ENCODE measurements at regions not wholly inside any gene's neighbourhood (a gene's known extent, or its start where the extent isn't known, plus 50 kb on each side); places are given as distances from the start of the nearest gene placed in this dataset.

DNA sequence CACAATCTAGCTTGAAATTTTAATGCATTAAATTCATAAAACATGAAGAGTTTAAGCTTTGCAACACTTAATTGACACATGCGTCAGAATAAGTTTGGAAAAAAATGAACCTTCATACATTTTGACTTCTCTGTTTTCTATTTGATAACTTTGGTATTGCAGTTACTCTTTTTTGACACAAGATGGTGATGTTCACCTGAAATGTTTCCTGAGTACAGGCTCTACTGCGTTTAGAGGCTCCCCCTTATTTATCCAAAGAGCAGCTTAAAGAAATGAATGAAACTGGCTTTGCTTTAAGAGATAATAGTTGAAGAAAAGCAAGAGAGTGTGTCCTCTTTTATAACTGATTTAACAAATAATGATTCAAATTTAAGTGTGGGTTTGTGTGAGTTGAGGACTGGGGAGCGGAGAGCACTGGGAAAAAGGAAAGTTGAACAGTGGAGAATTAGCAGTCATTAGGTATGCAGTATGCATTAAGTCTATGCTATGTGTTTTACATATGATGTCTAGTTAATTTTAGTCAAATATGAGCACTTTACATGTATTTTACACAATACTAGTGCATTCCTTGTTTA is 180.6 kb upstream of the NUDT6 start:
- Histone ChIP-seq H3K36me3 (ENCODE audit: control insufficient read depth in 4 of 4, insufficient read depth in 4 of 4, low read length in 3 of 4) (peaks cover 0 to 11% (median 5%) of the 10 kb centered on the region in 4 experiments), H3K9me3 (ENCODE audit: control extremely low read depth in 1 of 5, control insufficient read depth in 4 of 5, insufficient read depth in 2 of 5, low read depth in 1 of 5, low read length in 4 of 5) (no peaks in the 10 kb centered on the region), H3K27ac (ENCODE audit: insufficient read depth in 1 of 2, low read depth in 1 of 2, low read length in 2 of 2, poor library complexity in 1 of 2, severe bottlenecking in 2 of 2) (no peak overlapping the region), H3K27me3 (replicated peaks in 2 of 5; ENCODE audit: control insufficient read depth in 4 of 5, insufficient read depth in 5 of 5, low read length in 4 of 5) (no peaks in the 10 kb centered on the region), H3K4me3 (ENCODE audit: control insufficient read depth in 1 of 7, extremely low read depth in 1 of 7, insufficient read depth in 4 of 7, low read depth in 2 of 7, low read length in 6 of 7) (no peak overlapping the region), H3K4me1 (ENCODE audit: control extremely low read depth in 1 of 4, control insufficient read depth in 4 of 4, insufficient read depth in 4 of 4, low read length in 3 of 4) (peaks cover 0 to 16% (median 1%) of the 10 kb centered on the region in 4 experiments)
- peak; percentile 53 to 78 (median 72) for DNase-seq
- POLR2A ChIA-PET = no interaction called here
- 100% methylated on average over 1 of the region's 3 CpGs for WGBS (ENCODE audit: insufficient coverage)
- CTCF ChIA-PET = interaction anchor here (0.6 to 2.4 kb wide), 13 partner anchors 8 to 1216 kb away, joined by 3 to 13 read pairs (median 4); no protein-coding TSS in a partner anchor

GRCh38 chr4:123104310-123105025 is 182.1 kb upstream of the NUDT6 start:
- ChIA-PET POLR2A (no interaction called here), CTCF (interaction anchor here (0.8 to 1.1 kb wide), 2 partner anchors 14 to 245 kb away, joined by 3 read pairs; no protein-coding TSS in a partner anchor)
- Histone ChIP-seq H3K27me3 (replicated peaks in 2 of 5; ENCODE audit: control insufficient read depth in 4 of 5, insufficient read depth in 5 of 5, low read length in 4 of 5) (no peaks in the 10 kb centered on the region), H3K4me3 (ENCODE audit: control insufficient read depth in 1 of 7, extremely low read depth in 1 of 7, insufficient read depth in 4 of 7, low read depth in 2 of 7, low read length in 6 of 7) (no peak overlapping the region), H3K36me3 (ENCODE audit: control insufficient read depth in 4 of 4, insufficient read depth in 4 of 4, low read length in 3 of 4) (peaks cover 0 to 11% (median 5%) of the 10 kb centered on the region in 4 experiments), H3K9me3 (ENCODE audit: control extremely low read depth in 1 of 5, control insufficient read depth in 4 of 5, insufficient read depth in 2 of 5, low read depth in 1 of 5, low read length in 4 of 5) (no peaks in the 10 kb centered on the region), H3K4me1 (ENCODE audit: control extremely low read depth in 1 of 4, control insufficient read depth in 4 of 4, insufficient read depth in 4 of 4, low read length in 3 of 4) (peaks cover 0 to 16% (median 1%) of the 10 kb centered on the region in 4 experiments), H3K27ac (ENCODE audit: insufficient read depth in 1 of 2, low read depth in 1 of 2, low read length in 2 of 2, poor library complexity in 1 of 2, severe bottlenecking in 2 of 2) (no peak overlapping the region)
- WGBS (ENCODE audit: insufficient coverage) = 100% methylated on average over 1 of the region's 3 CpGs
- no peak for DNase-seq

DNA sequence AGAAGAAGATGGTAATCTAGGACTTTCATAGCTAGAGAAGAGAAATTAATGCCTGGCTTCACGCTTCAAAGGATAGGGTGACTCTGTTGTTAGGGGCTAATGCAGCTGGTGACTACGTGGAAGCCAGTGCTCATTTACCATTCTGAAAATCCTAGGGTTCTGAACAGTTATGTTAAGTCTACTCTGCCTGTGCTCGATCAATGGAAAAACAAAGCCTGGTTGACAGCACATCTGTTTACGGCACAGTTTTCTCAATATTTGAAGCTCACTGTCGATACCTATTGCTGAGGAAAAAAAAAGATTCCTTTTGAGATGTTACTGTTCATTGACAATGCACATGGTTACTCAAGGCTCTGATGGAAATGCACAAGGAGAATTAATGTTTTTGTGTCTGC is 182.6 kb upstream of the NUDT6 start:
- WGBS (ENCODE audit: insufficient coverage) = 84% methylated on average over 5 of the region's 5 CpGs
- DNase-seq = no peak
- Histone ChIP-seq H3K27me3 (replicated peaks in 2 of 5; ENCODE audit: control insufficient read depth in 4 of 5, insufficient read depth in 5 of 5, low read length in 4 of 5) (no peaks in the 10 kb centered on the region), H3K4me3 (ENCODE audit: control insufficient read depth in 1 of 7, extremely low read depth in 1 of 7, insufficient read depth in 4 of 7, low read depth in 2 of 7, low read length in 6 of 7) (no peak overlapping the region), H3K4me1 (ENCODE audit: control extremely low read depth in 1 of 4, control insufficient read depth in 4 of 4, insufficient read depth in 4 of 4, low read length in 3 of 4) (peaks cover 0 to 16% (median 1%) of the 10 kb centered on the region in 4 experiments), H3K27ac (ENCODE audit: insufficient read depth in 1 of 2, low read depth in 1 of 2, low read length in 2 of 2, poor library complexity in 1 of 2, severe bottlenecking in 2 of 2) (no peak overlapping the region), H3K36me3 (ENCODE audit: control insufficient read depth in 4 of 4, insufficient read depth in 4 of 4, low read length in 3 of 4) (peaks cover 0 to 11% (median 5%) of the 10 kb centered on the region in 4 experiments), H3K9me3 (ENCODE audit: control extremely low read depth in 1 of 5, control insufficient read depth in 4 of 5, insufficient read depth in 2 of 5, low read depth in 1 of 5, low read length in 4 of 5) (no peaks in the 10 kb centered on the region)
- CTCF ChIA-PET = interaction anchor here (0.8 to 1.2 kb wide), 3 partner anchors 14 to 1159 kb away, joined by 3 read pairs; no protein-coding TSS in a partner anchor
- POLR2A ChIA-PET = no interaction called here

DNA sequence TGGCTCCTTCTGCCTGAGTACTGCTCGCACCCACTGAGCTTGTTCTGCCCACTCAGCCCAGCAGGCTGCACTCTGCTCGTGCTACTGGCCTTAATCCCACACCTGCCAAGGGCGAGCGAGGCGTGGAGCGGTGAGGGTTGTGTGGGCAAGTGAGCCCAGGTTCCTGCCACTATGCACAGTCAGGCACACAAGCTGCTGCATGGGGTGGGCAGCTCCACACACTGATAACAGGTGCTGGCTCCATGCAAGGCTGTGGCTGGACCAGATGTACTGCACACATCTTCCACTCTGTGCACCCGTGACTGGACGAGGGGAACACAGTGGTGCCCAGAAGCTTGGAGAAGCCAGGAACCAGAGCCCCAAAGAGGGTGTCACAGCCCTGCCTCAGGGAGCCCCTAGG is 184.3 kb upstream of the NUDT6 start:
- 98% methylated on average over 8 of the region's 8 CpGs for WGBS (ENCODE audit: insufficient coverage)
- peaks cover 0 to 10% (median under 1%) of the 10 kb centered on the region in 4 experiments for H3K4me1 ChIP-seq (ENCODE audit: control extremely low read depth in 1 of 4, control insufficient read depth in 4 of 4, insufficient read depth in 4 of 4, low read length in 3 of 4)
- H3K4me3 ChIP-seq (ENCODE audit: control insufficient read depth in 1 of 7, extremely low read depth in 1 of 7, insufficient read depth in 4 of 7, low read depth in 2 of 7, low read length in 6 of 7) = no peak overlapping the region
- peaks cover 0 to 11% (median 5%) of the 10 kb centered on the region in 4 experiments for H3K36me3 ChIP-seq (ENCODE audit: control insufficient read depth in 4 of 4, insufficient read depth in 4 of 4, low read length in 3 of 4)
- ChIA-PET POLR2A (no interaction called here), CTCF (interaction anchor here (0.8 to 2.2 kb wide), 6 partner anchors 9 to 1006 kb away, joined by 3 to 8 read pairs (median 4); no protein-coding TSS in a partner anchor)
- H3K27me3 ChIP-seq (replicated peaks in 2 of 5; ENCODE audit: control insufficient read depth in 4 of 5, insufficient read depth in 5 of 5, low read length in 4 of 5) = no peaks in the 10 kb centered on the region
- H3K9me3 ChIP-seq (ENCODE audit: control extremely low read depth in 1 of 5, control insufficient read depth in 4 of 5, insufficient read depth in 2 of 5, low read depth in 1 of 5, low read length in 4 of 5) = no peaks in the 10 kb centered on the region
- no peak overlapping the region for H3K27ac ChIP-seq (ENCODE audit: insufficient read depth in 1 of 2, low read depth in 1 of 2, low read length in 2 of 2, poor library complexity in 1 of 2, severe bottlenecking in 2 of 2)
- DNase-seq = no peak

GRCh38 chr4:123107444-123108252 is 185.3 kb upstream of the NUDT6 start:
- DNase-seq = no peak
- 98% methylated on average over 12 of the region's 16 CpGs for WGBS (ENCODE audit: insufficient coverage)
- Histone ChIP-seq H3K9me3 (ENCODE audit: control extremely low read depth in 1 of 5, control insufficient read depth in 4 of 5, insufficient read depth in 2 of 5, low read depth in 1 of 5, low read length in 4 of 5) (no peaks in the 10 kb centered on the region), H3K36me3 (ENCODE audit: control insufficient read depth in 4 of 4, insufficient read depth in 4 of 4, low read length in 3 of 4) (peaks cover 0 to 11% (median 5%) of the 10 kb centered on the region in 4 experiments), H3K27me3 (replicated peaks in 2 of 5; ENCODE audit: control insufficient read depth in 4 of 5, insufficient read depth in 5 of 5, low read length in 4 of 5) (no peaks in the 10 kb centered on the region), H3K4me3 (ENCODE audit: control insufficient read depth in 1 of 7, extremely low read depth in 1 of 7, insufficient read depth in 4 of 7, low read depth in 2 of 7, low read length in 6 of 7) (no peak overlapping the region), H3K27ac (ENCODE audit: insufficient read depth in 1 of 2, low read depth in 1 of 2, low read length in 2 of 2, poor library complexity in 1 of 2, severe bottlenecking in 2 of 2) (no peak overlapping the region), H3K4me1 (ENCODE audit: control extremely low read depth in 1 of 4, control insufficient read depth in 4 of 4, insufficient read depth in 4 of 4, low read length in 3 of 4) (peaks cover 0 to 3% (median 0%) of the 10 kb centered on the region in 4 experiments)
- ChIA-PET POLR2A (no interaction called here), CTCF (interaction anchor here (0.8 to 2.2 kb wide), 3 partner anchors 20 to 1005 kb away, joined by 3 to 8 read pairs (median 5); no protein-coding TSS in a partner anchor)

DNA sequence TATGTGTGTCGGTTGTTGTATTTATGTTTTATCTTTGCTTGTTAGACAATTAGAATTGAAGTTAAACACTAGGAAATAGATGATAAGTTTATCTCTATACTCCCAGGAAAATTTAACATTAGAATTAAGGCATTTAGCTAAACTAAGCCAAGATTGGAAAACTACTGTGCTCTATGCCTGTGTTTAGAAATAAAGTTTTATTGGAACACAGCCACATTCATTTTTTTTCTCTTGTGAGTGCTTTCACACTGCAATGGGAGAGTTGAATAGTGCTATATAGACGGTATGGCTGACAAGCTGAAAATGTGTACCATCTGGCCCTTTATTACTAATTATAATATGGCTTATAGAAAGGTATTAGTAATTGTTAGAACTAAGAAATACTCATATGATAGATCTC is 186.7 kb upstream of the NUDT6 start:
- DNase-seq = no peak
- no CpG with 5 or more reads among the region's 2 CpGs for WGBS (ENCODE audit: insufficient coverage)
- peaks cover 0 to 11% (median 3%) of the 10 kb centered on the region in 5 experiments for H3K9me3 ChIP-seq (ENCODE audit: control extremely low read depth in 1 of 5, control insufficient read depth in 4 of 5, insufficient read depth in 2 of 5, low read depth in 1 of 5, low read length in 4 of 5)
- CTCF ChIA-PET = no interaction called here
- H3K4me3 ChIP-seq (ENCODE audit: control insufficient read depth in 1 of 7, extremely low read depth in 1 of 7, insufficient read depth in 4 of 7, low read depth in 2 of 7, low read length in 6 of 7) = no peak overlapping the region
- no peaks in the 10 kb centered on the region for H3K27me3 ChIP-seq (replicated peaks in 2 of 5; ENCODE audit: control insufficient read depth in 4 of 5, insufficient read depth in 5 of 5, low read length in 4 of 5)
- no peak overlapping the region for H3K27ac ChIP-seq (ENCODE audit: insufficient read depth in 1 of 2, low read depth in 1 of 2, low read length in 2 of 2, poor library complexity in 1 of 2, severe bottlenecking in 2 of 2)
- POLR2A ChIA-PET = no interaction called here
- H3K36me3 ChIP-seq (ENCODE audit: control insufficient read depth in 4 of 4, insufficient read depth in 4 of 4, low read length in 3 of 4) = peaks cover 0 to 15% (median 8%) of the 10 kb centered on the region in 4 experiments
- no peaks in the 10 kb centered on the region for H3K4me1 ChIP-seq (ENCODE audit: control extremely low read depth in 1 of 4, control insufficient read depth in 4 of 4, insufficient read depth in 4 of 4, low read length in 3 of 4)

Data from common myeloid progenitor, CD34-positive (primary cell).